Right cardiac atrium (tissue), 5 donors: ENCODE measurements at regions not wholly inside any gene's neighbourhood (a gene's known extent, or its start where the extent isn't known, plus 50 kb on each side); places are given as distances from the start of the nearest gene placed in this dataset.
"Not testable (repeated sequence)": the region's sequence is repeated elsewhere in the genome, so short reads cannot be mapped to it uniquely, and the experiment has no call there.

ENCODE experiments used
- ATAC-seq, 2 donors: fragments of 200-7000 bp; cut with Tn5 transposase; one replicate each; pipeline versions ENCODE4 v1.8.0 to v1.9.1; 2020; ENCODE audit warnings: moderate library complexity in 2 of 2, mild to moderate bottlenecking in 1 of 2
- DNase-seq, 3 donors: peaks; one replicate each; pipeline ENCODE4 v3.0.0-alpha.2; 2020
- H3K27ac ChIP-seq: one replicate; pipeline ENCODE4 v1.5.1; 2013; ENCODE audit warnings: mild to moderate bottlenecking, low read length, control low read depth, moderate library complexity
- H3K27me3 ChIP-seq: one replicate; pipeline ENCODE4 v1.6.1; 2013; ENCODE audit not compliant: control insufficient read depth, insufficient read depth
- H3K4me1 ChIP-seq: one replicate; pipeline ENCODE4 v1.6.1; 2013; ENCODE audit warnings: low read length; ENCODE audit not compliant: control insufficient read depth, insufficient read depth
- H3K4me3 ChIP-seq: one replicate; pipeline ENCODE4 v1.5.1; 2013; ENCODE audit warnings: low read length, control low read depth
- H3K9me3 ChIP-seq: one replicate; pipeline ENCODE4 v1.6.1; 2013; ENCODE audit warnings: low read length; ENCODE audit not compliant: control insufficient read depth
- WGBS: extraction: QIAGEN DNeasy Blood & Tissue Kit; methylation state at CpG from one replicate; pipeline ENCODE4 v1.1.7; 2013; 5-methylcytosine and 5-hydroxymethylcytosine counted together
- intact Hi-C, 4 donors: fragments of 100-400 bp; cut with DNase I; formaldehyde crosslinking; loops; one replicate each; pipeline versions ENCODE4 v1.11.0 to v1.14.0; 2022 to 2023
- donor health status: healthy with polysubstance abuse.
- donor health status: DM: no; HTN: yes; CAD: no.
- donor health status: DM: no; HTN: no; CAD: no.
- donor health status: DM: no; HTN: yes; CAD: no; lungs with severe emphysema.
- donor health status: DM: yes; HTN: yes; CAD: no.

GRCh38 chrX:122122274-122122673 is 1061.8 kb upstream of the GRIA3 start:
- 84% methylated on average over 2 of the region's 2 CpGs for WGBS
- H3K4me3 ChIP-seq, result no peak overlapping the region

GRCh38 chrX:122133478-122133877 is 1050.6 kb upstream of the GRIA3 start:
- Histone ChIP-seq H3K4me1 (no peaks in the 10 kb centered on the region), H3K27ac (no peak overlapping the region), H3K27me3 (no peaks in the 10 kb centered on the region), H3K4me3 (no peak overlapping the region), H3K9me3 (no peaks in the 10 kb centered on the region)
- intact Hi-C loops, result no loop called here
- WGBS, result 62% methylated on average over 1 of the region's 1 CpG
- ATAC-seq (no peak), DNase-seq (no peak)

More at GRCh38 chrX:122122274-122122673, 1061.8 kb upstream of the GRIA3 start:
- DNase-seq, result no peak
- Histone ChIP-seq H3K27me3 (no peaks in the 10 kb centered on the region), H3K9me3 (no peaks in the 10 kb centered on the region), H3K27ac (no peak overlapping the region), H3K4me1 (no peaks in the 10 kb centered on the region)
- intact Hi-C loops, result no loop called here
- no peak for ATAC-seq

GRCh38 chrX:122134291-122134690 is 1049.8 kb upstream of the GRIA3 start:
- DNase-seq, result peak; percentile 29 to 77 (median 43)
- Histone ChIP-seq H3K27ac (no peak overlapping the region), H3K9me3 (no peaks in the 10 kb centered on the region), H3K4me1 (no peaks in the 10 kb centered on the region), H3K27me3 (no peaks in the 10 kb centered on the region), H3K4me3 (no peak overlapping the region)
- 45% methylated on average over 1 of the region's 1 CpG for WGBS
- ATAC-seq, result peak; percentile 66 to 81
- intact Hi-C loops, result no loop called here

- intact Hi-C loops, result no loop called here
- H3K27me3 ChIP-seq, result no peaks in the 10 kb centered on the region
- no peaks in the 10 kb centered on the region for H3K9me3 ChIP-seq
- ATAC-seq (peak; percentile 52 to 91), DNase-seq (peak in 1 of 3 donors; percentile 56)
- no peak overlapping the region for H3K27ac ChIP-seq
- H3K4me1 ChIP-seq, result no peaks in the 10 kb centered on the region
- WGBS, result 88% methylated on average over 2 of the region's 2 CpGs
- H3K4me3 ChIP-seq, result no peak overlapping the region
Measured at GRCh38 chrX:122135070-122135469, 1049.0 kb upstream of the GRIA3 start.

- H3K27ac ChIP-seq, H3K4me3 ChIP-seq, intact Hi-C loops, H3K9me3 ChIP-seq, H3K4me1 ChIP-seq, ATAC-seq, H3K27me3 ChIP-seq: not testable (repeated sequence)
- peak in 1 of 3 donors; percentile 40 for DNase-seq
- WGBS, result 85% methylated on average over 5 of the region's 5 CpGs
Measured at GRCh38 chrX:122140219-122140618, 1043.9 kb upstream of the GRIA3 start.

GRCh38 chrX:122154019-122154418 is 1030.1 kb upstream of the GRIA3 start:
- WGBS, result 76% methylated on average over 1 of the region's 1 CpG
- no peak overlapping the region for H3K27ac ChIP-seq
- no peaks in the 10 kb centered on the region for H3K4me1 ChIP-seq
- no peak for ATAC-seq
- intact Hi-C loops, result no loop called here
- no peak overlapping the region for H3K4me3 ChIP-seq
- H3K9me3 ChIP-seq, result no peaks in the 10 kb centered on the region
- no peaks in the 10 kb centered on the region for H3K27me3 ChIP-seq
- no peak for DNase-seq

GRCh38 chrX:122168241-122168640 is 1015.8 kb upstream of the GRIA3 start:
- Histone ChIP-seq H3K9me3 (no peaks in the 10 kb centered on the region), H3K4me1 (no peaks in the 10 kb centered on the region), H3K27ac (no peak overlapping the region), H3K27me3 (no peaks in the 10 kb centered on the region), H3K4me3 (no peak overlapping the region)
- no peak for ATAC-seq
- intact Hi-C loops, result no loop called here
- 50% methylated on average over 2 of the region's 2 CpGs for WGBS
- no peak for DNase-seq

- Histone ChIP-seq H3K27me3 (no peaks in the 10 kb centered on the region), H3K4me1 (no peaks in the 10 kb centered on the region), H3K9me3 (no peaks in the 10 kb centered on the region), H3K4me3 (no peak overlapping the region), H3K27ac (no peak overlapping the region)
- 62% methylated on average over 1 of the region's 1 CpG for WGBS
- intact Hi-C loops, result no loop called here
- ATAC-seq, result no peak
- no peak for DNase-seq
Measured at GRCh38 chrX:122184791-122185190, 999.3 kb upstream of the GRIA3 start.

- Histone ChIP-seq H3K27ac (no peak overlapping the region), H3K9me3 (no peaks in the 10 kb centered on the region), H3K27me3 (no peaks in the 10 kb centered on the region), H3K4me3 (no peak overlapping the region), H3K4me1 (no peaks in the 10 kb centered on the region)
- 54% methylated on average over 2 of the region's 2 CpGs for WGBS
- no peak for DNase-seq
- ATAC-seq, result no peak
- intact Hi-C loops, result no loop called here
Measured at GRCh38 chrX:122187069-122187713, 996.9 kb upstream of the GRIA3 start.

- no peak overlapping the region for H3K27ac ChIP-seq
- DNase-seq (no peak), ATAC-seq (no peak)
- WGBS, result 69% methylated on average over 2 of the region's 2 CpGs
- H3K4me1 ChIP-seq, result no peaks in the 10 kb centered on the region
- intact Hi-C loops, result no loop called here
- H3K9me3 ChIP-seq, result no peaks in the 10 kb centered on the region
- no peaks in the 10 kb centered on the region for H3K27me3 ChIP-seq
- no peak overlapping the region for H3K4me3 ChIP-seq
Measured at GRCh38 chrX:122188751-122189150, 995.3 kb upstream of the GRIA3 start.

GRCh38 chrX:122196343-122196742 is 987.7 kb upstream of the GRIA3 start:
- Histone ChIP-seq H3K4me1 (no peaks in the 10 kb centered on the region), H3K27me3 (no peaks in the 10 kb centered on the region), H3K9me3 (no peaks in the 10 kb centered on the region), H3K4me3 (no peak overlapping the region), H3K27ac (no peak overlapping the region)
- DNase-seq (no peak), ATAC-seq (no peak)
- WGBS, result 59% methylated on average over 5 of the region's 5 CpGs
- intact Hi-C loops, result no loop called here

- no peak for DNase-seq
- no peak for ATAC-seq
- no peaks in the 10 kb centered on the region for H3K9me3 ChIP-seq
- 42% methylated on average over 3 of the region's 3 CpGs for WGBS
- no peaks in the 10 kb centered on the region for H3K27me3 ChIP-seq
- H3K4me1 ChIP-seq, result no peaks in the 10 kb centered on the region
- H3K4me3 ChIP-seq, result no peak overlapping the region
- intact Hi-C loops, result no loop called here
- no peak overlapping the region for H3K27ac ChIP-seq
Measured at GRCh38 chrX:122203399-122203798, 980.7 kb upstream of the GRIA3 start.
